H1 (cell line): ENCODE measurements at regions not wholly inside any gene's neighbourhood (a gene's known extent, or its start where the extent isn't known, plus 50 kb on each side); places are given as distances from the start of the nearest gene placed in this dataset.

Experiments used
- CTCF ChIA-PET: fragments of 300-600 bp; sonication (Branson Sonifier 250); formaldehyde crosslinking; loops from one replicate; lab custom pipeline; 2021; ENCODE audit not compliant: partially characterized antibody; lab: Charles Lee
- POLR2A ChIA-PET: fragments of 300-600 bp; sonication (Branson Sonifier 250); formaldehyde crosslinking; loops from one replicate; lab custom pipeline; 2021; ENCODE audit warnings: inconsistent platforms; ENCODE audit not compliant: partially characterized antibody; lab: Charles Lee
- DNase-seq, 2 experiments: peaks; one replicate each; pipeline versions ENCODE4 v3.0.0 to v3.0.0-alpha.2; 2010 to 2022; ENCODE audit warnings: low spot score in 2 of 2, low read depth in 1 of 2, mixed read lengths in 1 of 2
- FAIRE-seq: peaks from 2 replicates; lab custom pipeline; 2011; peaks lifted over from hg19 to GRCh38; lab: Jason Lieb, UNC
- H2AFZ ChIP-seq: 2 replicates; pipeline ENCODE4 v1.8.1; 2012; ENCODE audit warnings: low read length, inconsistent platforms
- H2AK5ac ChIP-seq: 2 replicates; pipeline ENCODE4 v1.6.1; 2013; ENCODE audit warnings: low read depth, low read length
- H2BK120ac ChIP-seq: replicated peaks from 2 replicates; pipeline ENCODE3; 2013; ENCODE audit warnings: low read depth, low read length, inconsistent platforms
- H2BK12ac ChIP-seq: 2 replicates; pipeline ENCODE4 v1.6.1; 2013; ENCODE audit warnings: low read depth, low read length
- H2BK15ac ChIP-seq: 2 replicates; pipeline ENCODE4 v1.6.1; 2013; ENCODE audit warnings: low read length
- H2BK20ac ChIP-seq: 2 replicates; pipeline ENCODE4 v1.6.1; 2013; ENCODE audit warnings: low read length
- H2BK5ac ChIP-seq: 2 replicates; pipeline ENCODE4 v1.6.1; 2013; ENCODE audit warnings: low read depth, low read length
- H3K14ac ChIP-seq: 2 replicates; pipeline ENCODE4 v1.6.1; 2013; ENCODE audit warnings: inconsistent platforms; ENCODE audit not compliant: insufficient read length
- H3K18ac ChIP-seq: 2 replicates; pipeline ENCODE4 v1.6.1; 2013; ENCODE audit warnings: low read length; ENCODE audit errors: extremely low read depth
- H3K23ac ChIP-seq: 2 replicates; pipeline ENCODE4 v1.6.1; 2013; ENCODE audit warnings: inconsistent platforms; ENCODE audit not compliant: insufficient read length
- H3K23me2 ChIP-seq: 2 replicates; pipeline ENCODE4 v1.6.1; 2013; ENCODE audit warnings: low read depth, low read length
- H3K27ac ChIP-seq: 2 replicates; pipeline ENCODE4 v1.6.1; 2011; ENCODE audit warnings: low read depth, low read length, inconsistent platforms
- H3K27me3 ChIP-seq, 4 experiments: replicated peaks in 1 of 4; 1 replicate in 1 of 4; 2 replicates in 3 of 4; pipeline versions ENCODE4 v1.6.1 to v1.8.1; 2011 to 2013; ENCODE audit warnings: low read length in 3 of 4, mild to moderate bottlenecking in 3 of 4, inconsistent platforms in 2 of 4, mixed read lengths in 2 of 4, moderate library complexity in 1 of 4; ENCODE audit not compliant: control insufficient read depth in 3 of 4, insufficient read depth in 3 of 4; ENCODE audit errors: extremely low read depth in 1 of 4
- H3K36me3 ChIP-seq, 4 experiments: 2 replicates each; pipeline versions ENCODE4 v1.6.1 to v1.8.1; 2011 to 2013; ENCODE audit warnings: mild to moderate bottlenecking in 4 of 4, low read length in 3 of 4, moderate library complexity in 2 of 4, control low read depth in 1 of 4, inconsistent platforms in 1 of 4; ENCODE audit not compliant: insufficient read depth in 4 of 4, control insufficient read depth in 2 of 4
- H3K4ac ChIP-seq: replicated peaks from 2 replicates; pipeline ENCODE3; 2013; ENCODE audit warnings: low read length, low read depth, mixed read lengths, inconsistent platforms; ENCODE audit not compliant: insufficient read length
- H3K4me1 ChIP-seq, 4 experiments: replicated peaks in 1 of 4; 1 replicate in 1 of 4; 2 replicates in 3 of 4; pipeline versions ENCODE4 v1.6.1 to v1.8.1; 2011 to 2013; ENCODE audit warnings: low read length in 3 of 4, inconsistent platforms in 2 of 4, mixed read lengths in 1 of 4; ENCODE audit not compliant: insufficient read depth in 4 of 4, control insufficient read depth in 3 of 4
- H3K4me2 ChIP-seq, 2 experiments: 2 replicates each; pipeline versions ENCODE4 v1.6.1 to v1.8.1; 2011 to 2013; ENCODE audit warnings: low read depth in 2 of 2, low read length in 2 of 2, control low read depth in 1 of 2, inconsistent platforms in 1 of 2, mild to moderate bottlenecking in 1 of 2; ENCODE audit not compliant: insufficient read depth in 1 of 2
- H3K4me3 ChIP-seq, 4 experiments: fragments of 200-600, 300-600 bp in 1 of 4; sonication (generic), shearing (Covaris generic), sonication (Bioruptor Twin) in 1 of 4; 2 replicates each; pipeline versions ENCODE4 v1.5.1 to v1.8.1; 2011 to 2016; ENCODE audit warnings: low read length in 4 of 4, low read depth in 3 of 4, control low read depth in 2 of 4, inconsistent platforms in 2 of 4, mild to moderate bottlenecking in 2 of 4, mixed read lengths in 1 of 4, moderate library complexity in 1 of 4; ENCODE audit not compliant: insufficient read depth in 2 of 4; ENCODE audit errors: extremely low read depth in 1 of 4
- H3K56ac ChIP-seq: replicated peaks from 2 replicates; pipeline ENCODE3; 2013; ENCODE audit warnings: low read depth, mild to moderate bottlenecking, mixed read lengths, low read length, inconsistent platforms; ENCODE audit not compliant: insufficient read length
- H3K79me1 ChIP-seq: 2 replicates; pipeline ENCODE4 v1.6.1; 2013; ENCODE audit warnings: low read depth, low read length, control low read depth
- H3K79me2 ChIP-seq, 2 experiments: 2 replicates each; pipeline versions ENCODE4 v1.6.1 to v1.8.1; 2012 to 2013; ENCODE audit warnings: low read length in 2 of 2, mild to moderate bottlenecking in 2 of 2, inconsistent platforms in 1 of 2; ENCODE audit not compliant: insufficient read depth in 2 of 2, control insufficient read depth in 1 of 2
- H3K9ac ChIP-seq, 4 experiments: replicated peaks in 1 of 4; 1 replicate in 1 of 4; 2 replicates in 3 of 4; pipeline versions ENCODE4 v1.6.1 to v1.8.1; 2011 to 2013; ENCODE audit warnings: low read depth in 3 of 4, low read length in 3 of 4, control low read depth in 2 of 4, mild to moderate bottlenecking in 2 of 4, moderate library complexity in 2 of 4, inconsistent platforms in 1 of 4; ENCODE audit errors: extremely low read depth in 1 of 4
- H3K9me3 ChIP-seq, 2 experiments: 2 replicates each; pipeline versions ENCODE4 v1.6.1 to v1.8.1; 2012 to 2013; ENCODE audit warnings: mild to moderate bottlenecking in 2 of 2, moderate library complexity in 2 of 2, control low read depth in 1 of 2, inconsistent platforms in 1 of 2, low read depth in 1 of 2, low read length in 1 of 2, mixed read lengths in 1 of 2; ENCODE audit not compliant: insufficient read depth in 2 of 2
- H4K20me1 ChIP-seq, 2 experiments: replicated peaks in 1 of 2; 2 replicates each; pipeline versions ENCODE3 to v1.8.1; 2011 to 2013; ENCODE audit warnings: inconsistent platforms in 2 of 2, low read length in 2 of 2, mild to moderate bottlenecking in 1 of 2; ENCODE audit not compliant: insufficient read depth in 2 of 2, control insufficient read depth in 1 of 2
- H4K5ac ChIP-seq: 2 replicates; pipeline ENCODE4 v1.6.1; 2013; ENCODE audit warnings: low read length, low read depth, mixed read lengths, inconsistent platforms; ENCODE audit not compliant: insufficient read length
- H4K8ac ChIP-seq: 2 replicates; pipeline ENCODE4 v1.8.0; 2013; ENCODE audit warnings: mild to moderate bottlenecking, moderate library complexity, low read length, inconsistent platforms; ENCODE audit not compliant: insufficient read depth; ENCODE audit errors: extremely low read depth
- H4K91ac ChIP-seq: replicated peaks from 2 replicates; pipeline ENCODE3; 2013; ENCODE audit warnings: low read length, mixed read lengths, inconsistent platforms; ENCODE audit not compliant: insufficient read length
- TAF7 ChIP-seq: optimal IDR thresholded peaks from 2 replicates; pipeline ENCODE3; 2011; ENCODE audit warnings: low read depth, mild to moderate bottlenecking, inconsistent platforms, low read length, moderate library complexity, borderline replicate concordance
- WGBS, 2 experiments: shearing (Covaris generic) in 1 of 2; methylation state at CpG; one replicate each; pipeline versions ENCODE4 v1.1.6 to v1.1.7; 2013 to 2015; ENCODE audit warnings: low lambda C conversion rate in 2 of 2, mixed read lengths in 2 of 2, inconsistent platforms in 1 of 2, low coverage in 1 of 2, missing lambda C conversion rate in 1 of 2; ENCODE audit not compliant: insufficient replicate concordance in 2 of 2, insufficient coverage in 1 of 2, insufficient read length in 1 of 2; ENCODE audit errors: extremely low coverage in 1 of 2, missing lambda C conversion rate in 1 of 2; 5-methylcytosine and 5-hydroxymethylcytosine counted together

GRCh38 chr2:150358468-150358807, 129.0 kb downstream of the RND3 start:
- no peak overlapping the region for H3K23ac ChIP-seq
- FAIRE-seq (no peak), DNase-seq (no peak)
- H4K20me1 ChIP-seq: no peaks in the 10 kb centered on the region
- no peaks in the 10 kb centered on the region for H3K79me1 ChIP-seq
- H3K56ac ChIP-seq: no peak overlapping the region
- no peak overlapping the region for H3K4me2 ChIP-seq
- no peak for TF ChIP-seq TAF7
- ChIA-PET POLR2A (no interaction called here), CTCF (interaction anchor here (1.1 kb wide), 1 partner anchor 14 kb away, joined by 3 read pairs; no protein-coding TSS in a partner anchor)
- no peak overlapping the region for H3K18ac ChIP-seq
- H2AK5ac ChIP-seq: no peak overlapping the region
- H3K9ac ChIP-seq: no peak overlapping the region
- H2BK12ac ChIP-seq: no peak overlapping the region
- H2BK120ac ChIP-seq: no peak overlapping the region
- no peak overlapping the region for H2AFZ ChIP-seq
- no peak overlapping the region for H2BK15ac ChIP-seq
- H3K4me1 ChIP-seq: peaks cover 0 to 5% (median 0%) of the 10 kb centered on the region in 4 experiments; a peak in 1 of 7 replicates
- H3K27ac ChIP-seq: no peak overlapping the region
- no peak overlapping the region for H4K5ac ChIP-seq
- WGBS, 2 experiments: 88% methylated on average over 3 of the region's 3 CpGs; no CpG with 5 or more reads in 1 of the 2 experiments
- H2BK5ac ChIP-seq: no peak overlapping the region
- H3K79me2 ChIP-seq: no peaks in the 10 kb centered on the region
- H2BK20ac ChIP-seq: no peak overlapping the region
- H4K91ac ChIP-seq: no peak overlapping the region
- no peaks in the 10 kb centered on the region for H3K36me3 ChIP-seq
- H3K14ac ChIP-seq: no peak overlapping the region
- no peaks in the 10 kb centered on the region for H3K23me2 ChIP-seq
- H3K27me3 ChIP-seq: no peaks in the 10 kb centered on the region
- no peak overlapping the region for H4K8ac ChIP-seq
- no peaks in the 10 kb centered on the region for H3K9me3 ChIP-seq
- no peak overlapping the region for H3K4ac ChIP-seq
- no peak overlapping the region for H3K4me3 ChIP-seq
